HepG2 (cell line): ENCODE measurements at regions not wholly inside any gene's neighbourhood (a gene's known extent, or its start where the extent isn't known, plus 50 kb on each side); places are given as distances from the start of the nearest gene placed in this dataset.

ENCODE experiments used
- BRF2 ChIP-seq: sonication (generic); formaldehyde crosslinking; IDR thresholded peaks from 2 replicates; pipeline ENCODE4 v1.8.1; 2022; ENCODE audit warnings: mild to moderate bottlenecking, missing genetic modification reagents
- CTCF ChIP-seq: sonication (generic); formaldehyde crosslinking; IDR thresholded peaks from 2 replicates; pipeline ENCODE4 v1.5.0; 2020; ENCODE audit warnings: mild to moderate bottlenecking, missing genetic modification reagents, moderate library complexity
- PRDM4 ChIP-seq: sonication (generic); formaldehyde crosslinking; IDR thresholded peaks from 2 replicates; pipeline ENCODE4 v1.9.0; 2021; ENCODE audit warnings: missing genetic modification reagents, borderline replicate concordance
- PTBP1 ChIP-seq: fragments of 200-400 bp; formaldehyde crosslinking; IDR thresholded peaks from 2 replicates; pipeline ENCODE4 v1.6.1; 2018; ENCODE audit warnings: low read length, low read depth; ENCODE audit not compliant: poor library complexity, severe bottlenecking

- TF ChIP-seq PTBP1 (no peak), CTCF (CRISPR knock-in tag) (no peak), PRDM4 (CRISPR knock-in tag) (no peak), BRF2 (CRISPR knock-in tag) (no peak)
These were observed 81.3 kb upstream of the TSPAN5 start for GRCh38 chr4:98739751-98740150.
